CD4-positive, CD25-positive, alpha-beta regulatory T cell (primary cell): ENCODE measurements at regions not wholly inside any gene's neighbourhood (a gene's known extent, or its start where the extent isn't known, plus 50 kb on each side); places are given as distances from the start of the nearest gene placed in this dataset.

ENCODE experiments used
- ATAC-seq, 2 donors: fragments of 150-1000 bp; cut with Tn5 transposase; one replicate each; pipeline ENCODE4 v1.10.0; 2021; ENCODE audit warnings: low read depth in 2 of 2, moderate number of reproducible peaks in 2 of 2, moderate library complexity in 1 of 2
- DNase-seq, 3 donors: peaks; one replicate each; pipeline versions ENCODE4 v3.0.0 to v3.0.0-alpha.2; 2012 to 2022; ENCODE audit warnings: mixed read lengths in 1 of 3
- H3K27ac ChIP-seq: one replicate; pipeline ENCODE4 v1.7.0; 2013; ENCODE audit warnings: mild to moderate bottlenecking, low read length; ENCODE audit not compliant: insufficient read depth, poor library complexity, severe bottlenecking
- H3K27me3 ChIP-seq: one replicate; pipeline ENCODE4 v1.7.0; 2013; ENCODE audit warnings: low read length; ENCODE audit not compliant: control insufficient read depth, insufficient read depth
- H3K36me3 ChIP-seq: one replicate; pipeline ENCODE4 v1.7.0; 2013; ENCODE audit warnings: mild to moderate bottlenecking, low read length, moderate library complexity; ENCODE audit not compliant: control insufficient read depth, insufficient read depth
- H3K4me1 ChIP-seq: 2 replicates; pipeline ENCODE4 v1.7.0; 2013; ENCODE audit warnings: mild to moderate bottlenecking, low read length; ENCODE audit not compliant: insufficient read depth, control insufficient read depth, poor library complexity, severe bottlenecking
- H3K4me3 ChIP-seq: one replicate; pipeline ENCODE4 v1.7.0; 2013; ENCODE audit warnings: low read depth, mild to moderate bottlenecking, low read length, moderate library complexity
- H3K9me3 ChIP-seq, 2 experiments: 1 replicate in 1 of 2; 2 replicates in 1 of 2; pipeline ENCODE4 v1.7.0; 2013; ENCODE audit warnings: low read length in 2 of 2, mild to moderate bottlenecking in 1 of 2, moderate library complexity in 1 of 2; ENCODE audit not compliant: control insufficient read depth in 2 of 2
- H3K27ac Mint-ChIP-seq, 3 donors: one replicate each; pipeline ENCODE4 v1.8.0; 2020 to 2022; ENCODE audit warnings: mild to moderate bottlenecking in 3 of 3, mixed read lengths in 3 of 3, moderate library complexity in 2 of 3
- H3K27me3 Mint-ChIP-seq: one replicate; pipeline ENCODE4 v1.8.0; 2022; ENCODE audit warnings: mild to moderate bottlenecking, mixed read lengths
- H3K36me3 Mint-ChIP-seq: one replicate; pipeline ENCODE4 v1.8.0; 2020; ENCODE audit warnings: mixed read lengths
- H3K4me1 Mint-ChIP-seq, 4 donors: one replicate each; pipeline ENCODE4 v1.8.0; 2020 to 2022; ENCODE audit warnings: mixed read lengths in 4 of 4, mild to moderate bottlenecking in 1 of 4
- H3K4me3 Mint-ChIP-seq, 4 donors: one replicate each; pipeline ENCODE4 v1.8.0; 2020 to 2022; ENCODE audit warnings: mild to moderate bottlenecking in 4 of 4, mixed read lengths in 4 of 4, moderate library complexity in 3 of 4
- H3K9me3 Mint-ChIP-seq, 7 donors: one replicate each; pipeline ENCODE4 v1.8.0; 2020 to 2022; ENCODE audit warnings: mixed read lengths in 7 of 7, mild to moderate bottlenecking in 3 of 7, moderate library complexity in 2 of 7

DNA sequence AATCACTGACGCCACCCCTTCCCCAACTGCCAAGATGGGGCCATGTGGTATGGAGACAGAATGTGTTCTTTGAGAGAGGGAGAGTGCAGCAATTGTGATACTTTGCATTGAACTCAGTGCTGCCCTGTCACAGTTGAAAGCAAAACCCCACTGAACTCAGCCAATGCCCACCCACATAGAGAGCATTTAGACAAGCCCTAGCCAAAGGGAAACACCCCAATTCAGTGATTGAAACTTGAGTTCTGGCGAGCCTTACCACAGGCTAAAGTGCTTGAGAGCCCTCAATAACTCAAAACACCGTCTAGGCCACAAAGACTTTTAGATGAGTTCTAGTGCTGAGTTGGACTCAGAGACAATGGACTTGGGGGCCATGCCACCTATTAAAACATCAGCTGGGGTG, 751.9 kb upstream of the POT1 start:
- Histone ChIP-seq H3K4me3 (no peak overlapping the region), H3K36me3 (no peaks in the 10 kb centered on the region), H3K27ac (no peak overlapping the region), H3K27me3 (no peaks in the 10 kb centered on the region), H3K9me3 (no peaks in the 10 kb centered on the region), H3K4me1 (no peaks in the 10 kb centered on the region)
- H3K27ac Mint-ChIP-seq, result no peak overlapping the region
- H3K36me3 Mint-ChIP-seq, result no peaks in the 10 kb centered on the region
- no peak overlapping the region for H3K4me3 Mint-ChIP-seq
- H3K27me3 Mint-ChIP-seq, result no peaks in the 10 kb centered on the region
- ATAC-seq, result no peak
- H3K9me3 Mint-ChIP-seq, result peaks cover 0 to 7% (median 1%) of the 10 kb centered on the region in 7 donors
- DNase-seq, result no peak
- H3K4me1 Mint-ChIP-seq, result peaks cover 0 to 3% (median 0%) of the 10 kb centered on the region in 4 donors

DNA sequence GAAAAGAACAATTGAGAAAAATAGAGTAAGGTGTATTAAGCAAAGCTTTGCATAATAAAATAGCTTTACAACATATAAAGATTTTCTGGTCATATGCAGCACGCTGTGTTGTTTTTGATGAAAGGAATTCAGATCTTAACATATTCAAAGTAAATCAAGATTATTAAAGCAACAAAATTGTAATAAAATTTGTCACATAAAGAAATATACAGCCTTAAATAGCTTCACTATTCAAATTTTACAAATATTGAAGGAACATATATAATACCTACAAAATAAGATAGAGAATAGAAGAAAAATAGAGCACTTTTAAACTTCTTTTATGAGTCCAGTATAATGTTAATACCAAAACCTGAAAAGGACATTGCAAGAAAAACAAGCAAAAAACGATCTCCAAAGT, 749.1 kb upstream of the POT1 start:
- no peaks in the 10 kb centered on the region for H3K36me3 Mint-ChIP-seq
- H3K36me3 ChIP-seq, result no peaks in the 10 kb centered on the region
- no peak overlapping the region for H3K4me3 ChIP-seq
- peaks cover 0 to 3% (median 0%) of the 10 kb centered on the region in 4 donors for H3K4me1 Mint-ChIP-seq
- DNase-seq (no peak), ATAC-seq (no peak)
- no peak overlapping the region for H3K27ac ChIP-seq
- no peak overlapping the region for H3K4me3 Mint-ChIP-seq
- no peaks in the 10 kb centered on the region for H3K27me3 ChIP-seq
- H3K9me3 ChIP-seq, result peaks cover 0 to 2% of the 10 kb centered on the region in 2 experiments
- H3K4me1 ChIP-seq, result no peaks in the 10 kb centered on the region
- no peak overlapping the region for H3K27ac Mint-ChIP-seq
- no peaks in the 10 kb centered on the region for H3K27me3 Mint-ChIP-seq
- H3K9me3 Mint-ChIP-seq, result peaks cover 0 to 6% (median 2%) of the 10 kb centered on the region in 7 donors

DNA sequence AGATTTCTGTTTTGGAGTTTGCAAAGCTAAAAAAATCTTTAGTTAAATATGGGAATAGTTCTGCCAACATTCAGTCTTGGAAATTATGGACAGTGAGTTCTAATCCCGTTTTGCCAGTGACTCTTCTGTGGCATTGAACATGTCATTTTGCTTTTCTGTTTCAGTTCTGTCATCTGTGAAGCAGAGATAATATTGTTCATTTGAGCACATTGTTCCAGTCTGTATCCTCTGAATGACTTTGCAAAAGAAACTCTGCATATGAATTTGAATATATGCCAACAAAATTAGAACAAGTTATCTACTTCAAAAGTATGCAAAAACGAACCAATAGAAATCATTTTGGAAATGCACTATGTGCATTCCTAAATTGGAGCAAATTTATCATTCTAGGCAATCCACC, 746.0 kb upstream of the POT1 start:
- Histone ChIP-seq H3K4me1 (no peaks in the 10 kb centered on the region), H3K4me3 (no peak overlapping the region), H3K27me3 (no peaks in the 10 kb centered on the region), H3K27ac (no peak overlapping the region), H3K36me3 (no peaks in the 10 kb centered on the region), H3K9me3 (peaks cover 0 to 2% of the 10 kb centered on the region in 2 experiments)
- DNase-seq, result no peak
- H3K9me3 Mint-ChIP-seq, result peaks cover 0 to 10% (median 0%) of the 10 kb centered on the region in 7 donors
- H3K27ac Mint-ChIP-seq, result no peak overlapping the region
- H3K36me3 Mint-ChIP-seq, result no peaks in the 10 kb centered on the region
- ATAC-seq, result no peak
- no peaks in the 10 kb centered on the region for H3K27me3 Mint-ChIP-seq
- no peak overlapping the region for H3K4me3 Mint-ChIP-seq
- no peaks in the 10 kb centered on the region for H3K4me1 Mint-ChIP-seq

DNA sequence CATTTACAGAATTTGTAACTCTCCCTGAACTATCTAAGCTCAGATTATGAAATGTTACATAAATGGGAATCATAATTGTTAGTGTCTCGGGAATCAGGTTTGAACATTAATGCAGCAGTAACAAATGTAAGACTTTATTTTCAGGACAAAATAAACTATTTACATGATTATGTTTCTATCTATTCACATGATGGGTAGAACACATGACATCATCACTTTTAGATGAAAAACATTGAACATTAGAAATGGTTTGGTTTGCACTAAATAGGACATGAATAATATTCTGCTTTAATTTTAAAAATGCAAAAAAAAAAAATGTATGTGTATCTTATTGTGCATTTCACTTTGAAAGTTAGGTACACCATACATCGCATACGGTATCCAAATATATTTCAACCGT, 745.5 kb upstream of the POT1 start:
- Histone ChIP-seq H3K36me3 (no peaks in the 10 kb centered on the region), H3K27ac (no peak overlapping the region), H3K9me3 (peaks cover 0 to 2% of the 10 kb centered on the region in 2 experiments), H3K4me3 (no peak overlapping the region), H3K4me1 (no peaks in the 10 kb centered on the region), H3K27me3 (no peaks in the 10 kb centered on the region)
- no peak for ATAC-seq
- H3K4me1 Mint-ChIP-seq, result no peaks in the 10 kb centered on the region
- H3K27me3 Mint-ChIP-seq, result no peaks in the 10 kb centered on the region
- H3K4me3 Mint-ChIP-seq, result no peak overlapping the region
- no peaks in the 10 kb centered on the region for H3K36me3 Mint-ChIP-seq
- H3K27ac Mint-ChIP-seq, result no peak overlapping the region
- H3K9me3 Mint-ChIP-seq, result peaks cover 0 to 10% (median 0%) of the 10 kb centered on the region in 7 donors
- no peak for DNase-seq

DNA sequence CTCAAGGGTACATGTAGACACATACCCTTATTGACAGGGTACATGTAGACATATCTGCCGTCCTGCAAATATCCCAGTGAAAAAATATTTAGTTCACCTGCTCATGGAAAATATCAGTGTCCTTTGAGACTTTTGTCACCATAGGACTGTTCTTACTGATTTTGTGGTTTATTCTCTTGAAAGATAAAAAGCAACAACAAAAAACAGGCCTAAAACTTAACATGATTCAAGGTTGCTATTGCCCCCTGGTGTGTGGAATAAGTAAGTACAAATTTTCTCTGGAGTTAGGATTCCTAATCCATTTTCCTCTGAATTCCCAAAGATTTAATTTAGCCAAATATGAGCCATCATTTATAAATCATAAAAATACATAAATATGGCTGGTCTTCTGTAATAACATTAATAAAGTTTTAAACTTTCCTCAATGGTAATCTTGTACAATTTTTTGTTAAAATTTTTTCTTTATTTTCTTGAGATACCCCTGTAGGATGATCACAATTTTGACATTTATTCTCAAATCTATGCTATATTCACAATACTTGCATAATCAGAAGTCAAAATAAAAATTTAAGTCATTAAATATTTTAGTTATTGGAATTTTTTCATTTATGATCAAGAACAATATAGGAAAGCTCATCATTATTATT, 741.4 kb upstream of the POT1 start:
- no peaks in the 10 kb centered on the region for H3K36me3 Mint-ChIP-seq
- H3K27me3 Mint-ChIP-seq, result no peaks in the 10 kb centered on the region

DNA sequence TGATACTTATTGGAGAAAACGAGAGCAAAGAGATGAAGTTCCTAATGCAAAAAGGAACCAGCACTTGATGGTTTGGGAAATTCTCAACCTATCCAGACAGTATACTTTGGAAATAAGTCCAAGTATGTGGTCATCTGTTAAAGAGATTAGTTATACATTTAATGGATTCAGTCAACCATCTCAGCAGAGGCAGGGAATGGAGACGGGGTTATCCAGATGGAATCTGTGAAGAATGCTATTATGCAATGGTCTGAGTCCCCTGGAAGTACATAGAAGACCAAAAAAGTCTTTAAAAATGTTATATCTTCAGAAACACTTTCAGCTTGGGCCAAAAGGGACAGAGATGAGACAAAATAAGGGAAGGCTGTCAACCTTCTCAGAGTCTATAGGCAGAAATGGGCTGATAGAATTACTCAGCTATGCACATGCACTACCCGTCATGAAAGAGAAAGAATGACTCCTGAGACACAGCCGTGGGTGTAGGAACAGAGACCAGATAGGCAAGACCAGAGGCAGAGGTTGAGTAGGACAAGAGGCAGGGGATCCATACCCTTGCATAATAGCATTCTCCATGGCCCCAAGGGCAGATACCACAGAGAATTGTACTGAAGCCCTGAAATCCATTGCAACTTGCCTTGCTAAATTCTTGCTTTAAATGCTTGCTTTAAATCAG, 738.8 kb upstream of the POT1 start:
- Mint-ChIP-seq H3K36me3 (no peaks in the 10 kb centered on the region), H3K27me3 (no peaks in the 10 kb centered on the region), H3K4me1 (no peaks in the 10 kb centered on the region), H3K27ac (no peak overlapping the region), H3K4me3 (no peak overlapping the region), H3K9me3 (peaks cover 0 to 7% (median 3%) of the 10 kb centered on the region in 7 donors)
- no peak for DNase-seq
- Histone ChIP-seq H3K4me1 (no peaks in the 10 kb centered on the region), H3K27me3 (no peaks in the 10 kb centered on the region), H3K27ac (no peak overlapping the region), H3K9me3 (no peaks in the 10 kb centered on the region), H3K36me3 (no peaks in the 10 kb centered on the region), H3K4me3 (no peak overlapping the region)
- no peak for ATAC-seq

More for the DNA sequence above, 741.4 kb upstream of the POT1 start:
- no peaks in the 10 kb centered on the region for H3K4me1 ChIP-seq
- Mint-ChIP-seq H3K9me3 (peaks cover 0 to 13% (median 3%) of the 10 kb centered on the region in 7 donors), H3K4me3 (no peak overlapping the region), H3K4me1 (no peaks in the 10 kb centered on the region), H3K27ac (no peak overlapping the region)
- H3K4me3 ChIP-seq, result no peak overlapping the region
- peaks cover 0 to 2% of the 10 kb centered on the region in 2 experiments for H3K9me3 ChIP-seq
- no peaks in the 10 kb centered on the region for H3K27me3 ChIP-seq
- ATAC-seq (no peak), DNase-seq (no peak)
- H3K36me3 ChIP-seq, result no peaks in the 10 kb centered on the region
- H3K27ac ChIP-seq, result no peak overlapping the region

DNA sequence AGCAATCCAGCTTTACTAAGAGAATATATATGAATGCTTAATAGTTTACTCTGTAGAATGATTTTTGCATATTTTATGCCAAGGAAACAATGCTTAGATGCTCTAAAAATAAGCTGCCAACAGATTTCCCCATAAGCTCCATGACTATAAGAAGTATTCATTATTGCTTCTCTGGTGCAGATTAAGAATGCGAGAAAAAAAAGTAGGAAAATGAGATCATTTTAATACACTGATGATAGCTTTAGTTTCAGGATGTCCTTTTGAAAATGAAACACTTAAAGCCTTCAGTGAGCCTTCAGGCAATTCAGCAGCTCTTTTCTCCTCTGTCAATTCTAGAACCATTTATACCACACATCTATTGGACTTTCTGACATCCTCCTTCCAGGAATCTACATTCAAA, 735.0 kb upstream of the POT1 start:
- H3K9me3 Mint-ChIP-seq, result peaks cover 1 to 12% (median 8%) of the 10 kb centered on the region in 7 donors
- H3K4me3 ChIP-seq, result no peak overlapping the region

DNA sequence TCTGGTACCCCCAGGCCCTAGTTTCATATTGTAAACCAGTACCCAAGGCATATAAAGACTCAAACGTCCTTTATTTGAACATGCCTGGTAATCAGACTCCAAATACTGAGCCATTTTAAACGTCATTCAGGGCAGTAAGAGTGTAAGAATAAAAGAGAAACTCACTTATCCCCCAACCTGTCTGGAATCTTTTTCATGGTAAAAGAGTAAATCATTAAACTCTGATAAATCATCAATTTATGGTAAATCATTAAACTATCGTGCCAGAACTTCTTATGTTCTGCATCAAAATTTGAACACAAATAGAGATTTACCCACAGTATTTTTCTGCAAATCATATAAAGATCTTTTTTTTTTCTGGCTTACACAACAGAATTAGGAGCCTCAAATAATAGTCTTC, 734.3 kb upstream of the POT1 start:
- Histone ChIP-seq H3K36me3 (no peaks in the 10 kb centered on the region), H3K9me3 (peaks cover 2 to 6% of the 10 kb centered on the region in 2 experiments), H3K27me3 (no peaks in the 10 kb centered on the region), H3K4me1 (no peaks in the 10 kb centered on the region), H3K4me3 (no peak overlapping the region), H3K27ac (no peak overlapping the region)
- Mint-ChIP-seq H3K27ac (no peak overlapping the region), H3K9me3 (peaks cover 1 to 12% (median 8%) of the 10 kb centered on the region in 7 donors), H3K36me3 (no peaks in the 10 kb centered on the region), H3K4me3 (no peak overlapping the region), H3K4me1 (no peaks in the 10 kb centered on the region), H3K27me3 (no peaks in the 10 kb centered on the region)
- DNase-seq (no peak), ATAC-seq (no peak)

More for the DNA sequence above, 735.0 kb upstream of the POT1 start:
- no peaks in the 10 kb centered on the region for H3K36me3 ChIP-seq
- no peaks in the 10 kb centered on the region for H3K27me3 ChIP-seq
- Mint-ChIP-seq H3K27me3 (no peaks in the 10 kb centered on the region), H3K27ac (no peak overlapping the region), H3K4me3 (no peak overlapping the region), H3K4me1 (no peaks in the 10 kb centered on the region), H3K36me3 (no peaks in the 10 kb centered on the region)
- H3K9me3 ChIP-seq, result peaks cover under 1 to 6% of the 10 kb centered on the region in 2 experiments
- no peak for DNase-seq
- no peak overlapping the region for H3K27ac ChIP-seq
- no peaks in the 10 kb centered on the region for H3K4me1 ChIP-seq
- ATAC-seq, result no peak
